ENCODE measurements at regions not wholly inside any gene's neighbourhood (a gene's known extent, or its start where the extent isn't known, plus 50 kb on each side); places are given as distances from the start of the nearest gene placed in this dataset.

DNA sequence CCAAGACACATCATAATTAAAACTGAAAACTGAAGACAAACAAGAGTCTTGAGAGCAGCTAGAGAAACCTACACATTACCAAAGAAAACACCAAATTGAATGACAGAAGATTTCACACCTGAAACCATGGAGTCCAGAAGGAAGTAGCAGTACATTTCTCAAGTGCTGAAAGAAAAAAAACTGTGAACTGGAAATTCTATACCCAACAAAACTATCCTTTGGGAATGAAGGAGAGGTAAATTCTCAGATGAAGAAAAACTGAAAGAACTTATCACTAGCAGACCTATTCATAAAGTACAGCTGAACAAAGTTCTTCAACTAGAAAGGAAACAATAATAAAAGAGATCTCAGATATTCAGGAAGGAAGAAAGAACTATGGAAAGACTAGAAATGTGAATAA lies 198.7 kb upstream of the ZNF507 start:
- Histone ChIP-seq H3K9me2 (replicated peaks; ENCODE audit: insufficient read depth, low read length) (no peaks in the 10 kb centered on the region), H3K36me3 (replicated peaks; ENCODE audit: insufficient read depth, low read length) (no peaks in the 10 kb centered on the region)
- TF ChIP-seq, protein P1, sequence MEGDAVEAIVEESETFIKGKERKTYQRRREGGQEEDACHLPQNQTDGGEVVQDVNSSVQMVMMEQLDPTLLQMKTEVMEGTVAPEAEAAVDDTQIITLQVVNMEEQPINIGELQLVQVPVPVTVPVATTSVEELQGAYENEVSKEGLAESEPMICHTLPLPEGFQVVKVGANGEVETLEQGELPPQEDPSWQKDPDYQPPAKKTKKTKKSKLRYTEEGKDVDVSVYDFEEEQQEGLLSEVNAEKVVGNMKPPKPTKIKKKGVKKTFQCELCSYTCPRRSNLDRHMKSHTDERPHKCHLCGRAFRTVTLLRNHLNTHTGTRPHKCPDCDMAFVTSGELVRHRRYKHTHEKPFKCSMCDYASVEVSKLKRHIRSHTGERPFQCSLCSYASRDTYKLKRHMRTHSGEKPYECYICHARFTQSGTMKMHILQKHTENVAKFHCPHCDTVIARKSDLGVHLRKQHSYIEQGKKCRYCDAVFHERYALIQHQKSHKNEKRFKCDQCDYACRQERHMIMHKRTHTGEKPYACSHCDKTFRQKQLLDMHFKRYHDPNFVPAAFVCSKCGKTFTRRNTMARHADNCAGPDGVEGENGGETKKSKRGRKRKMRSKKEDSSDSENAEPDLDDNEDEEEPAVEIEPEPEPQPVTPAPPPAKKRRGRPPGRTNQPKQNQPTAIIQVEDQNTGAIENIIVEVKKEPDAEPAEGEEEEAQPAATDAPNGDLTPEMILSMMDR (IDR thresholded peaks at IDR 0.05; ENCODE audit: low read length): no peak
- no peak for TF ChIP-seq EZH2phosphoT487 (IDR thresholded peaks at IDR 0.05; ENCODE audit: low read length)
- no peak for TF ChIP-seq EZH2 (optimal IDR thresholded peaks at IDR 0.05; ENCODE audit: low read depth, low read length)

GRCh38 chr19:32150605-32151004 lies 194.8 kb upstream of the ZNF507 start:
- TF ChIP-seq, protein P1 (IDR thresholded peaks at IDR 0.05; ENCODE audit: low read length): no peak
- no peak for TF ChIP-seq EZH2 (optimal IDR thresholded peaks at IDR 0.05; ENCODE audit: low read depth, low read length)
- no peak for TF ChIP-seq EZH2phosphoT487 (IDR thresholded peaks at IDR 0.05; ENCODE audit: low read length)
- H4K20me1 ChIP-seq (ENCODE audit: insufficient read depth, low read length): no peaks in the 10 kb centered on the region
- no peak overlapping the region for H3K27ac ChIP-seq (ENCODE audit: low read length)
- peaks cover 62% of the 10 kb centered on the region for H3K27me3 ChIP-seq (replicated peaks; ENCODE audit: insufficient read depth, low read length)
- H3F3A ChIP-seq (ENCODE audit: insufficient read depth, low read length): no peaks in the 10 kb centered on the region
- no peaks in the 10 kb centered on the region for H3K4me1 ChIP-seq (ENCODE audit: low read length)
- no peak overlapping the region for H3K4me3 ChIP-seq (ENCODE audit: low read length)
- H3K36me3 ChIP-seq (replicated peaks; ENCODE audit: insufficient read depth, low read length): no peaks in the 10 kb centered on the region
- H3K9me3 ChIP-seq (replicated peaks; ENCODE audit: insufficient read depth, low read length): no peaks in the 10 kb centered on the region
- H3K4me2 ChIP-seq (ENCODE audit: low read depth, low read length): no peak overlapping the region
- H3K79me2 ChIP-seq (ENCODE audit: low read length): no peaks in the 10 kb centered on the region
- no peak overlapping the region for H3K9ac ChIP-seq (ENCODE audit: low read length)
- H3K9me2 ChIP-seq (replicated peaks; ENCODE audit: insufficient read depth, low read length): no peaks in the 10 kb centered on the region
- no peak for DNase-seq
- H2AFZ ChIP-seq (ENCODE audit: low read length): no peak overlapping the region

More for the DNA sequence above, 198.7 kb upstream of the ZNF507 start:
- no peak for DNase-seq
- Histone ChIP-seq H3K27ac (ENCODE audit: low read length) (no peak overlapping the region), H3K4me1 (ENCODE audit: low read length) (no peaks in the 10 kb centered on the region), H3K4me2 (ENCODE audit: low read depth, low read length) (no peak overlapping the region), H3F3A (ENCODE audit: insufficient read depth, low read length) (no peaks in the 10 kb centered on the region), H3K79me2 (ENCODE audit: low read length) (no peaks in the 10 kb centered on the region), H3K9ac (ENCODE audit: low read length) (no peak overlapping the region), H3K27me3 (replicated peaks; ENCODE audit: insufficient read depth, low read length) (peaks cover 46% of the 10 kb centered on the region), H3K9me3 (replicated peaks; ENCODE audit: insufficient read depth, low read length) (no peaks in the 10 kb centered on the region), H2AFZ (ENCODE audit: low read length) (no peak overlapping the region), H4K20me1 (ENCODE audit: insufficient read depth, low read length) (no peaks in the 10 kb centered on the region), H3K4me3 (ENCODE audit: low read length) (no peak overlapping the region)

DNA sequence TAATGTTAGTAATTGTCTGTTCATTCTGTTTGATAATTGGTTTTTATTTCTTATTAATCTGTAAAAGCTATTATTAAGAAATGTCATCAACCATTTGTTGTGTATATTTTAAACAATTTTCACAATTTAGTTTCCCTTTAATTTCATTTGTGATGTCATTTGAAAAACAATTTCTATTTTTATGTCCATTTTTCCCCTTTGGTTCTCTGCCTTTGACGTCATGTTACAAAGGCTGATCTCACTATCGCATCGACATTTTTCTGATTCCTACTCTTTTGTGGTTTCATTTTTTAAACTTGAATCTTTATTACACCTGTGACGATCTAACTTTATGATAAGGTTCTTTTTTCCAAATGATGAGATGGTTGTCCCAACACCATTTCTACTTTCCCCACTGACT lies 191.0 kb upstream of the ZNF507 start:
- Histone ChIP-seq H3K79me2 (ENCODE audit: low read length) (no peaks in the 10 kb centered on the region), H3K27ac (ENCODE audit: low read length) (no peak overlapping the region), H3K9me3 (replicated peaks; ENCODE audit: insufficient read depth, low read length) (no peaks in the 10 kb centered on the region), H3K9ac (ENCODE audit: low read length) (no peak overlapping the region), H3K36me3 (replicated peaks; ENCODE audit: insufficient read depth, low read length) (no peaks in the 10 kb centered on the region), H2AFZ (ENCODE audit: low read length) (no peak overlapping the region), H3K27me3 (replicated peaks; ENCODE audit: insufficient read depth, low read length) (peaks cover 90% of the 10 kb centered on the region), H3K9me2 (replicated peaks; ENCODE audit: insufficient read depth, low read length) (no peaks in the 10 kb centered on the region), H3K4me2 (ENCODE audit: low read depth, low read length) (no peak overlapping the region), H3K4me1 (ENCODE audit: low read length) (no peaks in the 10 kb centered on the region), H3F3A (ENCODE audit: insufficient read depth, low read length) (no peaks in the 10 kb centered on the region), H3K4me3 (ENCODE audit: low read length) (no peak overlapping the region), H4K20me1 (ENCODE audit: insufficient read depth, low read length) (no peaks in the 10 kb centered on the region)
- TF ChIP-seq EZH2 (optimal IDR thresholded peaks at IDR 0.05; ENCODE audit: low read depth, low read length) (no peak), EZH2phosphoT487 (IDR thresholded peaks at IDR 0.05; ENCODE audit: low read length) (no peak)
- TF ChIP-seq, protein P1 (IDR thresholded peaks at IDR 0.05; ENCODE audit: low read length): no peak
- DNase-seq: no peak

All from MM.1S (cell line).